ENCODE measurements at regions not wholly inside any gene's neighbourhood (a gene's known extent, or its start where the extent isn't known, plus 50 kb on each side); places are given as distances from the start of the nearest gene placed in this dataset.
"Not testable (repeated sequence)": the region's sequence is repeated elsewhere in the genome, so short reads cannot be mapped to it uniquely, and the experiment has no call there.

DNA sequence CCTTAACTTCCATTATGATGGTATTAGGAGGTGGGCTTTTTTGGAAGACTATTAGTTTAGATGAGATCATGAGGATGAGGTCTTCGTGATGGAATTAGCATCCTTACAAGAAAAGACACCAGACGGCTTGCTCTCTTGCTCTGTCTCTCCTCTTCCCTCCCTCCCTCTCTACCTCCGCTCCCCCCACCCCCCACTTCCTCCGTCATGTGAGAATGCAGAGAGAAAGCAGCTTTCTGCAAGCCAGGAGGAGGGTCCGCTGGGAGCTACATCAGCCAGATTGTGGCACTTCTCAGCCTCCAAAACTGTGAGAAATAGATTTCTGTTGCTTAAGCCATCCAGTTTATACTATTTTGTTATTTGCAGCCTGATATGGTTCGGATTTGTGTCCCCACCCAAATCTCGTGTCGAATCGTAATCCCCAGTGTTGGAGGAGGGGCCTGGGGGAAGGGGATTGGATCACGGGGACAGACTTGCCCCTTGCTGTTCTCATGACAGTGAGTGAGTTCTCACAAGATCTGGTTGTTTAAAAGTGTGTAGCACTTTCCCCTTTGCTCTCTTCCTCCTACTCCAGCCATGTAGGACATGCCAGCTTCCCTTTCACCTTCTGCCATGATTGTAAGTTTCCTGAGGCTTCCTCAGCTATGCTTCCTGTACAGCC, 74.3 kb downstream of the NPIPA5 start:
- TF ChIP-seq, protein P1, sequence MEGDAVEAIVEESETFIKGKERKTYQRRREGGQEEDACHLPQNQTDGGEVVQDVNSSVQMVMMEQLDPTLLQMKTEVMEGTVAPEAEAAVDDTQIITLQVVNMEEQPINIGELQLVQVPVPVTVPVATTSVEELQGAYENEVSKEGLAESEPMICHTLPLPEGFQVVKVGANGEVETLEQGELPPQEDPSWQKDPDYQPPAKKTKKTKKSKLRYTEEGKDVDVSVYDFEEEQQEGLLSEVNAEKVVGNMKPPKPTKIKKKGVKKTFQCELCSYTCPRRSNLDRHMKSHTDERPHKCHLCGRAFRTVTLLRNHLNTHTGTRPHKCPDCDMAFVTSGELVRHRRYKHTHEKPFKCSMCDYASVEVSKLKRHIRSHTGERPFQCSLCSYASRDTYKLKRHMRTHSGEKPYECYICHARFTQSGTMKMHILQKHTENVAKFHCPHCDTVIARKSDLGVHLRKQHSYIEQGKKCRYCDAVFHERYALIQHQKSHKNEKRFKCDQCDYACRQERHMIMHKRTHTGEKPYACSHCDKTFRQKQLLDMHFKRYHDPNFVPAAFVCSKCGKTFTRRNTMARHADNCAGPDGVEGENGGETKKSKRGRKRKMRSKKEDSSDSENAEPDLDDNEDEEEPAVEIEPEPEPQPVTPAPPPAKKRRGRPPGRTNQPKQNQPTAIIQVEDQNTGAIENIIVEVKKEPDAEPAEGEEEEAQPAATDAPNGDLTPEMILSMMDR (optimal IDR thresholded peaks at IDR 0.05 in 1 of 3, IDR thresholded peaks at IDR 0.05 in 1 of 3, conservative IDR thresholded peaks at IDR 0.05 in 1 of 3; ENCODE audit: extremely low read depth in 1 of 3, insufficient read depth in 2 of 3, low read length in 3 of 3), result not testable (repeated sequence)
- not testable (repeated sequence) for TF ChIP-seq EZH2 (IDR thresholded peaks at IDR 0.05; ENCODE audit: low read length)

All from keratinocyte (primary cell).